NT2/D1 (cell line): ENCODE measurements at regions not wholly inside any gene's neighbourhood (a gene's known extent, or its start where the extent isn't known, plus 50 kb on each side); places are given as distances from the start of the nearest gene placed in this dataset.

Source experiments
- SUZ12 ChIP-seq: IDR thresholded peaks from 2 replicates; pipeline ENCODE4 v1.6.1; 2011; ENCODE audit not compliant: insufficient read length, insufficient read depth; ENCODE audit errors: extremely low read depth
- YY1 ChIP-seq: IDR thresholded peaks from 2 replicates; pipeline ENCODE4 v1.6.1; 2011; ENCODE audit not compliant: insufficient read length, insufficient read depth
- ZNF274 ChIP-seq: IDR thresholded peaks from 2 replicates; pipeline ENCODE4 v1.6.1; 2011; ENCODE audit warnings: mild to moderate bottlenecking, low read depth, low read length

- TF ChIP-seq ZNF274 (no peak), YY1 (no peak), SUZ12 (no peak)
These were observed 1684.4 kb upstream of the B3GALT2 start for GRCh38 chr1:194870860-194871259.
